ENCODE measurements at regions not wholly inside any gene's neighbourhood (a gene's known extent, or its start where the extent isn't known, plus 50 kb on each side); places are given as distances from the start of the nearest gene placed in this dataset.

DNA sequence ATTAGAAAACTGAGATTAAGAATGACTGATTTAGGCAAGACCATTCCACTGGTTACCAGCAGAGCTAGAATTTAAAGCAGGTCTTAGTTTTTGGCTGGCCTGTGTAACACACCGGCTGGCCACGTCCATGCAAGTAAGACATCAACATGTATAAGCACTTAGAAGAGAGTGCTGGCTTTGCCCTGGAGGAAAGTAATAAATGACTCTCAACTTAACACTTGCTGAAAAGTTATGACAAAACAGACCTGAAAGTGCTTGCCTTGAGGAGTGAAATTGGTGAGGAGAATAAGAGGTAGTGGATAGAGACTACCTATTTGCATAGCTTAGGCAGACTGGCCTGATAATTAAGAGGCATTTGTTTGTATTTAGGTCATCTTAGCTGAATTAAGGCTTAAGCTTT, 165.7 kb upstream of the KCNJ3 start:
- TF ChIP-seq, protein P1, sequence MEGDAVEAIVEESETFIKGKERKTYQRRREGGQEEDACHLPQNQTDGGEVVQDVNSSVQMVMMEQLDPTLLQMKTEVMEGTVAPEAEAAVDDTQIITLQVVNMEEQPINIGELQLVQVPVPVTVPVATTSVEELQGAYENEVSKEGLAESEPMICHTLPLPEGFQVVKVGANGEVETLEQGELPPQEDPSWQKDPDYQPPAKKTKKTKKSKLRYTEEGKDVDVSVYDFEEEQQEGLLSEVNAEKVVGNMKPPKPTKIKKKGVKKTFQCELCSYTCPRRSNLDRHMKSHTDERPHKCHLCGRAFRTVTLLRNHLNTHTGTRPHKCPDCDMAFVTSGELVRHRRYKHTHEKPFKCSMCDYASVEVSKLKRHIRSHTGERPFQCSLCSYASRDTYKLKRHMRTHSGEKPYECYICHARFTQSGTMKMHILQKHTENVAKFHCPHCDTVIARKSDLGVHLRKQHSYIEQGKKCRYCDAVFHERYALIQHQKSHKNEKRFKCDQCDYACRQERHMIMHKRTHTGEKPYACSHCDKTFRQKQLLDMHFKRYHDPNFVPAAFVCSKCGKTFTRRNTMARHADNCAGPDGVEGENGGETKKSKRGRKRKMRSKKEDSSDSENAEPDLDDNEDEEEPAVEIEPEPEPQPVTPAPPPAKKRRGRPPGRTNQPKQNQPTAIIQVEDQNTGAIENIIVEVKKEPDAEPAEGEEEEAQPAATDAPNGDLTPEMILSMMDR (IDR thresholded peaks at IDR 0.05; ENCODE audit: insufficient read depth, low read depth, low read length): no peak
- TF ChIP-seq EZH2 (IDR thresholded peaks at IDR 0.05; ENCODE audit: insufficient read depth, low read length): no peak
